HEK293 (cell line): ENCODE measurements at regions not wholly inside any gene's neighbourhood (a gene's known extent, or its start where the extent isn't known, plus 50 kb on each side); places are given as distances from the start of the nearest gene placed in this dataset.
"Not testable (repeated sequence)": the region's sequence is repeated elsewhere in the genome, so short reads cannot be mapped to it uniquely, and the experiment has no call there.

Source experiments
- CTCF ChIA-PET: fragments of 350-600 bp; formaldehyde crosslinking; extraction: SDS; loops from one replicate; lab custom pipeline; 2021; ENCODE audit warnings: antibody characterized with exemption; lab: Yijun Ruan, JAX
- POLR2A ChIA-PET: fragments of 300-600 bp; formaldehyde crosslinking; extraction: SDS; loops from one replicate; lab custom pipeline; 2020; ENCODE audit warnings: antibody characterized with exemption, inconsistent platforms; lab: Yijun Ruan, JAX
- H3K27ac ChIP-seq: fragments of 200-500 bp; sonication (Bioruptor generic); 2 replicates; pipeline ENCODE4 v1.5.1; 2014; ENCODE audit warnings: low read depth, low read length, control low read depth, inconsistent platforms; ENCODE audit errors: extremely low read depth
- H3K36me3 ChIP-seq, 2 experiments: fragments of 200-500 bp in 1 of 2; sonication (Bioruptor generic) in 1 of 2; 1 replicate in 1 of 2; 2 replicates in 1 of 2; pipeline ENCODE4 v1.5.1; 2014 to 2017; ENCODE audit warnings: inconsistent platforms in 2 of 2, low read length in 2 of 2; ENCODE audit not compliant: control insufficient read depth in 2 of 2, insufficient read depth in 1 of 2
- H3K4me1 ChIP-seq: fragments of 200-500 bp; sonication (Bioruptor generic); 2 replicates; pipeline ENCODE4 v1.5.1; 2014; ENCODE audit warnings: mild to moderate bottlenecking, low read length, inconsistent platforms; ENCODE audit not compliant: control insufficient read depth, insufficient read depth
- H3K4me3 ChIP-seq: 2 replicates; pipeline ENCODE4 v1.5.1; 2011; ENCODE audit warnings: low read depth, mild to moderate bottlenecking, control low read depth, low read length, moderate library complexity
- H3K9me3 ChIP-seq: fragments of 200-500 bp; sonication (Bioruptor generic); 2 replicates; pipeline ENCODE4 v1.5.1; 2014; ENCODE audit warnings: low read depth, low read length, inconsistent platforms; ENCODE audit not compliant: control insufficient read depth, insufficient read depth
- ZBTB8A ChIP-seq: fragments of 450-650 bp; formaldehyde crosslinking; IDR thresholded peaks from 2 replicates; pipeline ENCODE4 v1.5.1; 2016; ENCODE audit warnings: missing biosample characterization, missing genetic modification characterization
- ZNF140 ChIP-seq: fragments of 450-650 bp; formaldehyde crosslinking; IDR thresholded peaks from 2 replicates; pipeline ENCODE4 v1.5.1; 2016; ENCODE audit warnings: missing biosample characterization, missing genetic modification characterization
- ZNF19 ChIP-seq: fragments of 450-650 bp; formaldehyde crosslinking; IDR thresholded peaks from 2 replicates; pipeline ENCODE4; 2016; ENCODE audit warnings: missing biosample characterization, missing genetic modification characterization, low read depth
- ZNF266 ChIP-seq: fragments of 450-650 bp; formaldehyde crosslinking; IDR thresholded peaks from 2 replicates; pipeline ENCODE4 v1.5.1; 2016; ENCODE audit warnings: missing biosample characterization, missing genetic modification characterization, low read depth
- ZNF394 ChIP-seq: fragments of 450-650 bp; formaldehyde crosslinking; IDR thresholded peaks from 2 replicates; pipeline ENCODE4 v1.5.1; 2016; ENCODE audit warnings: missing biosample characterization, missing genetic modification characterization, mild to moderate bottlenecking, moderate library complexity, borderline replicate concordance
- ZNF404 ChIP-seq: fragments of 450-650 bp; formaldehyde crosslinking; IDR thresholded peaks from 2 replicates; pipeline ENCODE4 v1.5.1; 2017; ENCODE audit warnings: missing biosample characterization, missing genetic modification characterization
- ZNF426 ChIP-seq: fragments of 450-650 bp; formaldehyde crosslinking; IDR thresholded peaks from 2 replicates; pipeline ENCODE4 v1.5.1; 2017; ENCODE audit warnings: missing biosample characterization, missing genetic modification characterization, mild to moderate bottlenecking, inconsistent platforms, moderate library complexity
- ZNF433 ChIP-seq: fragments of 450-650 bp; formaldehyde crosslinking; IDR thresholded peaks from 2 replicates; pipeline ENCODE4 v1.5.1; 2016; ENCODE audit warnings: missing biosample characterization, missing genetic modification characterization, low read depth
- ZNF501 ChIP-seq: fragments of 450-650 bp; formaldehyde crosslinking; IDR thresholded peaks from 2 replicates; pipeline ENCODE4 v1.5.1; 2016; ENCODE audit warnings: missing biosample characterization, missing genetic modification characterization
- ZNF510 ChIP-seq: fragments of 450-650 bp; formaldehyde crosslinking; IDR thresholded peaks from 2 replicates; pipeline ENCODE4 v1.5.1; 2018; ENCODE audit warnings: mild to moderate bottlenecking, missing genetic modification characterization, missing biosample characterization; ENCODE audit not compliant: insufficient replicate concordance
- ZNF529 ChIP-seq: fragments of 450-650 bp; formaldehyde crosslinking; IDR thresholded peaks from 2 replicates; pipeline ENCODE4 v1.5.1; 2017; ENCODE audit warnings: missing genetic modification characterization, missing biosample characterization; ENCODE audit not compliant: insufficient replicate concordance
- ZNF555 ChIP-seq: fragments of 450-650 bp; formaldehyde crosslinking; conservative IDR thresholded peaks from 2 replicates; pipeline ENCODE4 v1.5.1; 2017; ENCODE audit warnings: missing biosample characterization, mild to moderate bottlenecking, missing genetic modification characterization, inconsistent platforms
- ZNF558 ChIP-seq: fragments of 450-650 bp; formaldehyde crosslinking; IDR thresholded peaks from 2 replicates; pipeline ENCODE4 v1.5.1; 2016; ENCODE audit warnings: missing biosample characterization, missing genetic modification characterization
- ZNF623 ChIP-seq: fragments of 450-650 bp; formaldehyde crosslinking; IDR thresholded peaks from 2 replicates; pipeline ENCODE4 v1.5.1; 2016; ENCODE audit warnings: missing biosample characterization, missing genetic modification characterization
- ZNF654 ChIP-seq: fragments of 450-650 bp; formaldehyde crosslinking; IDR thresholded peaks from 2 replicates; pipeline ENCODE4 v1.5.1; 2016; ENCODE audit warnings: low read depth, missing biosample characterization, missing genetic modification characterization
- ZNF664 ChIP-seq: fragments of 450-650 bp; formaldehyde crosslinking; IDR thresholded peaks from 2 replicates; pipeline ENCODE4 v1.5.1; 2016; ENCODE audit warnings: missing biosample characterization, missing genetic modification characterization
- ZXDB ChIP-seq: fragments of 450-650 bp; formaldehyde crosslinking; IDR thresholded peaks from 2 replicates; pipeline ENCODE4 v1.5.1; 2016; ENCODE audit warnings: missing biosample characterization, missing genetic modification characterization
- TF ChIP-seq, protein P1 (sequence below): fragments of 450-650 bp; formaldehyde crosslinking; conservative IDR thresholded peaks from 2 replicates; pipeline ENCODE4 v1.5.1; 2016; ENCODE audit warnings: low read depth, missing biosample characterization, missing genetic modification characterization
- TF ChIP-seq, protein P2 (sequence below): fragments of 450-650 bp; formaldehyde crosslinking; conservative IDR thresholded peaks from 2 replicates; pipeline ENCODE4 v1.5.1; 2016; ENCODE audit warnings: low read depth, missing biosample characterization, missing genetic modification characterization
- TF ChIP-seq, protein P3 (sequence below): fragments of 450-650 bp; formaldehyde crosslinking; IDR thresholded peaks from 2 replicates; pipeline ENCODE4 v1.5.1; 2016; ENCODE audit warnings: missing biosample characterization, missing genetic modification characterization

DNA sequence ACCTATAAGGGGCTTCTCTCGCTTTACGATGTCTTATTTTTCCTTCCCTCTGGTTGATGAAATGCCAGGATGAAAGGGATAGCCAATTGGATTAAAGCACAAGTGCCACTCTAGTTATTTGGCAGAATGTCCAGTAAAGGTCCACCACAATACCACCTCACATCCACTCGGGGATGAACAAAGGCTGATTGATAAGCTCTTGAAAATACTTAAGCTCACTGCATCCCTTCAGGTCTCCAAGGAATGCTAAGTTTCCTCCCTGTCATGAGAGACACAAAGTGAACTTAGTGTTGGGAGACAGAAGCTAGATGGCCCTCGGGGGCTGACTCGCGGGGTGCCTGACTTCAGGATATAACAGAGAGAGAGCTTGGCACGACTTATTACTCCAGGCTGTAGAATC, 185.9 kb upstream of the ZNF644 start:
- H3K36me3 ChIP-seq, H3K27ac ChIP-seq, POLR2A ChIA-PET, H3K4me1 ChIP-seq, H3K4me3 ChIP-seq, H3K9me3 ChIP-seq: not testable (repeated sequence)
- CTCF ChIA-PET = interaction anchor here (0.6 to 2.1 kb wide), 2 partner anchors 42 to 753 kb away, joined by 3 to 7 read pairs; no protein-coding TSS in a partner anchor

DNA sequence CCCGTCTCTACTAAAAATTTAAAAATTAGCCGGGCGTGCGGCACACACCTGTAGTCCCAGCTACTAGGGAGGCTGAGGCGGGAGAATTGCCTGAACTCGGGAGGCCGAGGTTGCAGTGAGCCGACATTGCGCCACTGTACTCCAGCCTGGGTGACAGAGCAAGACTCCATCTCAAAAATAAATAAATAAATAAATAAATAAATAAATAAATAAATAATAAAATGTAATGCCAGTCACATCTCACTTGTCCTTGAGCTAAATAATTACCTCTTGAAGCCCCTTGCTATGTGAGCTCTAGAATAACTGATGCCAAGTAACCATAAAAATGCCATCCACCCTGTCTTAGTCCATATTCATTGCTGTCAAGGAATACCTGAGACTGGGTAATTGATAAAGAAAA, 182.3 kb upstream of the ZNF644 start:
- H3K4me1 ChIP-seq, CTCF ChIA-PET, H3K27ac ChIP-seq, H3K4me3 ChIP-seq, H3K36me3 ChIP-seq, POLR2A ChIA-PET, H3K9me3 ChIP-seq: not testable (repeated sequence)
- 0 out of 2 replicates have a peak, but pooled peaks have one; percentile 56 for TF ChIP-seq ZNF404 (tag by site-specific recombination)
- TF ChIP-seq ZNF558 (tag by site-specific recombination) = peak; percentile 54; the same call in 1 of the 2 replicates
- TF ChIP-seq, protein P1, sequence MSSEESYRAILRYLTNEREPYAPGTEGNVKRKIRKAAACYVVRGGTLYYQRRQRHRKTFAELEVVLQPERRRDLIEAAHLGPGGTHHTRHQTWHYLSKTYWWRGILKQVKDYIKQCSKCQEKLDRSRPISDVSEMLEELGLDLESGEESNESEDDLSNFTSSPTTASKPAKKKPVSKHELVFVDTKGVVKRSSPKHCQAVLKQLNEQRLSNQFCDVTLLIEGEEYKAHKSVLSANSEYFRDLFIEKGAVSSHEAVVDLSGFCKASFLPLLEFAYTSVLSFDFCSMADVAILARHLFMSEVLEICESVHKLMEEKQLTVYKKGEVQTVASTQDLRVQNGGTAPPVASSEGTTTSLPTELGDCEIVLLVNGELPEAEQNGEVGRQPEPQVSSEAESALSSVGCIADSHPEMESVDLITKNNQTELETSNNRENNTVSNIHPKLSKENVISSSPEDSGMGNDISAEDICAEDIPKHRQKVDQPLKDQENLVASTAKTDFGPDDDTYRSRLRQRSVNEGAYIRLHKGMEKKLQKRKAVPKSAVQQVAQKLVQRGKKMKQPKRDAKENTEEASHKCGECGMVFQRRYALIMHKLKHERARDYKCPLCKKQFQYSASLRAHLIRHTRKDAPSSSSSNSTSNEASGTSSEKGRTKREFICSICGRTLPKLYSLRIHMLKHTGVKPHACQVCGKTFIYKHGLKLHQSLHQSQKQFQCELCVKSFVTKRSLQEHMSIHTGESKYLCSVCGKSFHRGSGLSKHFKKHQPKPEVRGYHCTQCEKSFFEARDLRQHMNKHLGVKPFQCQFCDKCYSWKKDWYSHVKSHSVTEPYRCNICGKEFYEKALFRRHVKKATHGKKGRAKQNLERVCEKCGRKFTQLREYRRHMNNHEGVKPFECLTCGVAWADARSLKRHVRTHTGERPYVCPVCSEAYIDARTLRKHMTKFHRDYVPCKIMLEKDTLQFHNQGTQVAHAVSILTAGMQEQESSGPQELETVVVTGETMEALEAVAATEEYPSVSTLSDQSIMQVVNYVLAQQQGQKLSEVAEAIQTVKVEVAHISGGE (tag by site-specific recombination) = peak; percentile 68
- peak; percentile 69 for TF ChIP-seq ZNF555 (tag by site-specific recombination)
- TF ChIP-seq ZNF501 (tag by site-specific recombination) = 0 out of 2 replicates have a peak, but pooled peaks have one; percentile 31
- TF ChIP-seq ZNF19 = 0 out of 2 replicates have a peak, but pooled peaks have one; percentile 55
- TF ChIP-seq ZNF623 (tag by site-specific recombination) = peak; percentile 49
- peak; percentile 47 for TF ChIP-seq ZNF510 (tag by site-specific recombination)
- peak; percentile 47; the same call in 1 of the 2 replicates for TF ChIP-seq ZNF266 (tag by site-specific recombination)
- peak; percentile 39; the same call in 1 of the 2 replicates for TF ChIP-seq ZXDB (tag by site-specific recombination)
- TF ChIP-seq ZNF394 = peak; percentile 88; the same call in 1 of the 2 replicates
- peak; percentile 26; the same call in 1 of the 2 replicates for TF ChIP-seq ZNF654 (tag by site-specific recombination)
- peak; percentile 72 for TF ChIP-seq ZNF426 (tag by site-specific recombination)
- peak; percentile 35 for TF ChIP-seq ZNF529
- peak; percentile 66 for TF ChIP-seq ZBTB8A (tag by site-specific recombination)
- TF ChIP-seq ZNF664 (tag by site-specific recombination) = 0 out of 2 replicates have a peak, but pooled peaks have one; percentile 32
- TF ChIP-seq, protein P2, sequence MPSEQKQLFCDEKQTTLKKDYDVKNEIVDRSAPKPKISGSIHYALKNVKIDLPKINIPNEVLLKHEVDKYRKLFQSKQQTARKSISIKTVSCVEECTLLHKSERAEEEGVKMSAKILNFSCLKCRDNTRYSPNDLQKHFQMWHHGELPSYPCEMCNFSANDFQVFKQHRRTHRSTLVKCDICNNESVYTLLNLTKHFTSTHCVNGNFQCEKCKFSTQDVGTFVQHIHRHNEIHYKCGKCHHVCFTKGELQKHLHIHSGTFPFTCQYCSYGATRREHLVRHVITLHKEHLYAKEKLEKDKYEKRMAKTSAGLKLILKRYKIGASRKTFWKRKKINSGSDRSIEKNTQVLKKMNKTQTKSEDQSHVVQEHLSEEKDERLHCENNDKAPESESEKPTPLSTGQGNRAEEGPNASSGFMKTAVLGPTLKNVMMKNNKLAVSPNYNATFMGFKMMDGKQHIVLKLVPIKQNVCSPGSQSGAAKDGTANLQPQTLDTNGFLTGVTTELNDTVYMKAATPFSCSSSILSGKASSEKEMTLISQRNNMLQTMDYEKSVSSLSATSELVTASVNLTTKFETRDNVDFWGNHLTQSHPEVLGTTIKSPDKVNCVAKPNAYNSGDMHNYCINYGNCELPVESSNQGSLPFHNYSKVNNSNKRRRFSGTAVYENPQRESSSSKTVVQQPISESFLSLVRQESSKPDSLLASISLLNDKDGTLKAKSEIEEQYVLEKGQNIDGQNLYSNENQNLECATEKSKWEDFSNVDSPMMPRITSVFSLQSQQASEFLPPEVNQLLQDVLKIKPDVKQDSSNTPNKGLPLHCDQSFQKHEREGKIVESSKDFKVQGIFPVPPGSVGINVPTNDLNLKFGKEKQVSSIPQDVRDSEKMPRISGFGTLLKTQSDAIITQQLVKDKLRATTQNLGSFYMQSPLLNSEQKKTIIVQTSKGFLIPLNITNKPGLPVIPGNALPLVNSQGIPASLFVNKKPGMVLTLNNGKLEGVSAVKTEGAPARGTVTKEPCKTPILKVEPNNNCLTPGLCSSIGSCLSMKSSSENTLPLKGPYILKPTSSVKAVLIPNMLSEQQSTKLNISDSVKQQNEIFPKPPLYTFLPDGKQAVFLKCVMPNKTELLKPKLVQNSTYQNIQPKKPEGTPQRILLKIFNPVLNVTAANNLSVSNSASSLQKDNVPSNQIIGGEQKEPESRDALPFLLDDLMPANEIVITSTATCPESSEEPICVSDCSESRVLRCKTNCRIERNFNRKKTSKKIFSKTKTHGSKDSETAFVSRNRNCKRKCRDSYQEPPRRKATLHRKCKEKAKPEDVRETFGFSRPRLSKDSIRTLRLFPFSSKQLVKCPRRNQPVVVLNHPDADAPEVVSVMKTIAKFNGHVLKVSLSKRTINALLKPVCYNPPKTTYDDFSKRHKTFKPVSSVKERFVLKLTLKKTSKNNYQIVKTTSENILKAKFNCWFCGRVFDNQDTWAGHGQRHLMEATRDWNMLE (tag by site-specific recombination) = peak; percentile 80
- 0 out of 2 replicates have a peak, but pooled peaks have one; percentile 31 for TF ChIP-seq ZNF433 (tag by site-specific recombination)
- TF ChIP-seq ZNF140 = peak; percentile 58; the same call in 1 of the 2 replicates
- TF ChIP-seq, protein P3, sequence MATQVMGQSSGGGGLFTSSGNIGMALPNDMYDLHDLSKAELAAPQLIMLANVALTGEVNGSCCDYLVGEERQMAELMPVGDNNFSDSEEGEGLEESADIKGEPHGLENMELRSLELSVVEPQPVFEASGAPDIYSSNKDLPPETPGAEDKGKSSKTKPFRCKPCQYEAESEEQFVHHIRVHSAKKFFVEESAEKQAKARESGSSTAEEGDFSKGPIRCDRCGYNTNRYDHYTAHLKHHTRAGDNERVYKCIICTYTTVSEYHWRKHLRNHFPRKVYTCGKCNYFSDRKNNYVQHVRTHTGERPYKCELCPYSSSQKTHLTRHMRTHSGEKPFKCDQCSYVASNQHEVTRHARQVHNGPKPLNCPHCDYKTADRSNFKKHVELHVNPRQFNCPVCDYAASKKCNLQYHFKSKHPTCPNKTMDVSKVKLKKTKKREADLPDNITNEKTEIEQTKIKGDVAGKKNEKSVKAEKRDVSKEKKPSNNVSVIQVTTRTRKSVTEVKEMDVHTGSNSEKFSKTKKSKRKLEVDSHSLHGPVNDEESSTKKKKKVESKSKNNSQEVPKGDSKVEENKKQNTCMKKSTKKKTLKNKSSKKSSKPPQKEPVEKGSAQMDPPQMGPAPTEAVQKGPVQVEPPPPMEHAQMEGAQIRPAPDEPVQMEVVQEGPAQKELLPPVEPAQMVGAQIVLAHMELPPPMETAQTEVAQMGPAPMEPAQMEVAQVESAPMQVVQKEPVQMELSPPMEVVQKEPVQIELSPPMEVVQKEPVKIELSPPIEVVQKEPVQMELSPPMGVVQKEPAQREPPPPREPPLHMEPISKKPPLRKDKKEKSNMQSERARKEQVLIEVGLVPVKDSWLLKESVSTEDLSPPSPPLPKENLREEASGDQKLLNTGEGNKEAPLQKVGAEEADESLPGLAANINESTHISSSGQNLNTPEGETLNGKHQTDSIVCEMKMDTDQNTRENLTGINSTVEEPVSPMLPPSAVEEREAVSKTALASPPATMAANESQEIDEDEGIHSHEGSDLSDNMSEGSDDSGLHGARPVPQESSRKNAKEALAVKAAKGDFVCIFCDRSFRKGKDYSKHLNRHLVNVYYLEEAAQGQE (tag by site-specific recombination) = peak; percentile 48; the same call in 1 of the 2 replicates
